ENCODE measurements at regions not wholly inside any gene's neighbourhood (a gene's known extent, or its start where the extent isn't known, plus 50 kb on each side); places are given as distances from the start of the nearest gene placed in this dataset.

GRCh38 chr10:120182431-120182830, 274.6 kb upstream of the PLPP4 start:
- TF ChIP-seq, protein P1, sequence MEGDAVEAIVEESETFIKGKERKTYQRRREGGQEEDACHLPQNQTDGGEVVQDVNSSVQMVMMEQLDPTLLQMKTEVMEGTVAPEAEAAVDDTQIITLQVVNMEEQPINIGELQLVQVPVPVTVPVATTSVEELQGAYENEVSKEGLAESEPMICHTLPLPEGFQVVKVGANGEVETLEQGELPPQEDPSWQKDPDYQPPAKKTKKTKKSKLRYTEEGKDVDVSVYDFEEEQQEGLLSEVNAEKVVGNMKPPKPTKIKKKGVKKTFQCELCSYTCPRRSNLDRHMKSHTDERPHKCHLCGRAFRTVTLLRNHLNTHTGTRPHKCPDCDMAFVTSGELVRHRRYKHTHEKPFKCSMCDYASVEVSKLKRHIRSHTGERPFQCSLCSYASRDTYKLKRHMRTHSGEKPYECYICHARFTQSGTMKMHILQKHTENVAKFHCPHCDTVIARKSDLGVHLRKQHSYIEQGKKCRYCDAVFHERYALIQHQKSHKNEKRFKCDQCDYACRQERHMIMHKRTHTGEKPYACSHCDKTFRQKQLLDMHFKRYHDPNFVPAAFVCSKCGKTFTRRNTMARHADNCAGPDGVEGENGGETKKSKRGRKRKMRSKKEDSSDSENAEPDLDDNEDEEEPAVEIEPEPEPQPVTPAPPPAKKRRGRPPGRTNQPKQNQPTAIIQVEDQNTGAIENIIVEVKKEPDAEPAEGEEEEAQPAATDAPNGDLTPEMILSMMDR (IDR thresholded peaks at IDR 0.05; ENCODE audit: poor library complexity), result no peak
- TF ChIP-seq EZH2 (IDR thresholded peaks at IDR 0.05; ENCODE audit: borderline replicate concordance) (no peak), EZH2phosphoT487 (IDR thresholded peaks at IDR 0.05; ENCODE audit: low read depth, severe bottlenecking, unreplicated experiment) (no peak)
